HG03280 (cell line): ENCODE measurements at regions not wholly inside any gene's neighbourhood (a gene's known extent, or its start where the extent isn't known, plus 50 kb on each side); places are given as distances from the start of the nearest gene placed in this dataset.

Experiments
- ATAC-seq: cut with Tn5 transposase; IDR thresholded peaks from one replicate; pipeline ENCODE4 v1.9.1; 2021; ENCODE audit warnings: mild to moderate bottlenecking, moderate library complexity; ENCODE audit not compliant: unreplicated experiment

DNA sequence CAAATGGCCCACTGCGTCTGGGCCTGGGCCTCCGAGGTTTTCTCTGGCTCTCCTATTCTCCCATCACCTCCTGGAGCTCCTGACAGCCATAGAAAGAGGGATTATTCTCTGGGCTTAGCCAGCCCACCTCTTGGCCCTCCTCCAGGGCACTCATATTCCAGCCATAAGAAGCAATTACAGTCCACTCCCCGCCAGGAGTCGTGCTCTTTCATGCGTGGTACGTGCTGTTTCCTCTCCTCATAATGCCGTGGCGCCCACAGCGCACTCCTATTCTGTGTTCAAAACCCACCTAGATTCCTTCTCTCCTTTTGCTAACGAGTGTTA, 240.8 kb upstream of the ZNF462 start:
- ATAC-seq = no peak

- no peak for ATAC-seq
These were observed 239.4 kb upstream of the ZNF462 start for GRCh38 chr9:106623558-106623957.

DNA sequence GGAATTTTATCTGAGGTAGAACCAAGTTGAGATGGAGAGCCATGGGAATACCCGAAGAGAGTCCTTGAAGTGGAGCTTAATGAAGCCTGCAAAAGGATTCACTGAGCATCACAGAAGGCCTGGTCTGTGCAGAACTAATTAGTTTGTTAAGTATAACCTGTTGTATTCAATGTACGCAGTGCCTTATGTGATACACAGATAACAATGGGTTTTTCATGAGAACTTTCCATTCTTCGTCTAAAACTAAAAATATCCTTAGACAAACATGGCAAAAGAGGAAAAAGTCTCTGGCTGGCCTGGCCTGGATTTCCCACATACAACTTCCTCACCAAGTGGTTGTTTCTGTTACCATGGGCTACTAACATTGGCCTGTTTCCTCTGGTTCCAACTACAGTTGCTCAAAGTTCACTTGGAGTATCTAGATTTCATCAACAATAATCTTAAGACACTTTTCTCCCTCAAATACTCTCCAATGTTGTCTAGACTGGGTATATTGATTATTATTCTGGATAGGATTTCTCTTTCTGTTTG, 237.6 kb upstream of the ZNF462 start:
- ATAC-seq = no peak

DNA sequence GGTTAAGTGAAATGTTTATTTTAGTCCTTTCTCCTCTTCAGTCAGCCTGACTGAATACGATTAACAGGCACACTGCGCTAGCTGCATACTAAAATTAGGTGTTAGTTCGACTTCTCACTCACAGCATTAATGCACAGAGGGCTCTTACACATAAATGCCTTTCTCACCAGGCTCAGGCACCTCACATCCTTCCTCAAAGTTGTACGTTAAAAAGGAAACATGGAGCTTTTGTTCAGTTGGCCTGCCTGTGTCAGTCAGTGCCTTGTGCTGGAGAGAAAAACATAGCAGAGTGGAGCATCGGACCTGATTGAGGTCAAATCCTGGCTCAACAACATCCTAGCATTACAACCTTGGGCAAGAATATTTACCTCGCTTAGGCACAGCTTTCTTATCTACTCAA, 236.0 kb upstream of the ZNF462 start:
- ATAC-seq = no peak

GRCh38 chr9:106632621-106633020, 230.3 kb upstream of the ZNF462 start:
- ATAC-seq = no peak

DNA sequence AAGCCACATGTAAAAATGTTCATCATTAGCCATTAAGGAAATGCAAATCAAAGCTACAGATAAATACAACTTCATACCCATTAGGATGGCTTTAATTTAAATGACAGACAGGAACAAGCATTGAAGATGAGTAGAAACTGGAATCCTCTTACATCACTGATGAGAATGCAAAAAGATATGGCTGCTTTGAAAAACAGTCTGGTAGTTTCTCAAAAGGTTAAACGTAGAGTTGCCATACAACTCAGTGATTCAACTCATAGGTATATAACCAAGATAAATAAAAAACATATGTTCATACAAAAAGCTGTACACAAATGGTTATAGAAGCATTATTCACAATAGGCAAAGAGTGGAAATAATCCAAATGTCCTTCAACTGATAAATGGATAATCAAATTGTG, 228.8 kb upstream of the ZNF462 start:
- ATAC-seq = no peak

- no peak for ATAC-seq
These were observed 228.3 kb upstream of the ZNF462 start for GRCh38 chr9:106634641-106635040.

GRCh38 chr9:106637486-106637885, 225.5 kb upstream of the ZNF462 start:
- no peak for ATAC-seq

DNA sequence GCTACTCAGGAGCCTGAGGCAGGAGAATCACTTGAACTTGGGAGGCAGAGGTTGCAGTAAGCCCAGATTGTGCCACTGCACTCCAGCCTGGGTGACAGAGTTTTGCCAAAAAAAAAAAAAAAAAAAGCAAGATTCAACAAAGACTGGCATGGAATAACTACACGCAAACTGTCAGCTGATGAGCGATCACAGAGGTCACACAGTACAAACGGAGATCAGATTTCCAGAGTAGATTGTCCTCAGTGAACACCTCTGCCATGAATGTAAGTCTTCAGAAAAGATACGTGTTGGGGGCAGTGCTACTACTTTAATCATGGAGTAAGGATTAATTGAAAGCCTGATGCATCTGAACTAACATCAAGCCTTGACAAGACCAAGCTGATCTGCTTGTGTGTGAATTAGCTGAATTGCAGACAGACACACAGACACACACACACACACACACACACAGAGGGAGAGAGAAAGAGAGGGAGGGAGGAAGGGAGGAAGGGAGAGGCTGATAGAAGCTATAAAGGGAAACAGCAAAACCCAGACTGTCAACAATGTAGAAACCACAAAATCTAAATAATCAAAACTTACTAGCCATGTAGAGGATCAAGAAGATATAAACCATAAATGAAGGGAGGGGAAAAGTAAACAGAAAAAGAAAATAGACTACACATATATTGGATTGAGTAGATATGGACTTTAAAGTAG, 222.9 kb upstream of the ZNF462 start:
- ATAC-seq = no peak

- no peak for ATAC-seq
These were observed 219.6 kb upstream of the ZNF462 start for GRCh38 chr9:106643211-106643930.

DNA sequence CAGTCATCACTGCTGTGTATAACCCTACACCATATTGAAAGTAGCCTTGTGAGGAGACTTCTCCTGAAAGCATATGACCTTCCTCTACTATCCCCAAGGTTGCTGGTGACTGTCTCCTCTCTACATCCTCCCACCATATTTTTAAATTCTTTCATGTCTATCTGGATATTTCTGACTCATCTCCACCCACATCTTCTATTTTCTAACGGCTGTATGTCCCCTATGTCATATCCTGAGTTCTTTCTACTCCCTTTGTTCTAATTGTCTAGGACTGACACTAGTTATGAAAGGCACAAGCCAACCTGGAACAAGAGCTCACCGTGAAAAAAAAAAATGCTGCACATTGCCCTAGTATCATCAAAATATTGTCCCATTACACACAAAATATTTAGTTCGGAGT, 218.3 kb upstream of the ZNF462 start:
- ATAC-seq = no peak

DNA sequence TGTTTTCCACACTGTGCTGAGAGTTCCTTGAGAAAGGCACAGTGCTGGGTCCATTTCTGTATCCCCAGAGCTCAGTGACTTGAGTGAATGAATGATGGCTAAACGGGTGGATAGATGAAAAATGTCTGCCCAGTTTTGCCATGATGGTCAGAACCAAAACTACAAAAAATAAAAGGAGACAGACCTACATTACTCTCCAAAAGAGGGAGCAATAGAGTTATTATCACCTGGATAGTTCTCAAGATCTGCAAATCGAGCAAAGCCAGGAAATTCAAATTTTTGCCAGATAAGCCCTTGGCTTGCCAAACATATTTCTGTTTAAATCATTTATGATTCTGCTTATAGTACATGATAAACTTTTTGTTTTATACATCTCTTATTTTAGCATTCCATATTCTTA, 214.2 kb upstream of the ZNF462 start:
- ATAC-seq = no peak

- no peak for ATAC-seq
These were observed 213.3 kb upstream of the ZNF462 start for GRCh38 chr9:106649664-106650063.

DNA sequence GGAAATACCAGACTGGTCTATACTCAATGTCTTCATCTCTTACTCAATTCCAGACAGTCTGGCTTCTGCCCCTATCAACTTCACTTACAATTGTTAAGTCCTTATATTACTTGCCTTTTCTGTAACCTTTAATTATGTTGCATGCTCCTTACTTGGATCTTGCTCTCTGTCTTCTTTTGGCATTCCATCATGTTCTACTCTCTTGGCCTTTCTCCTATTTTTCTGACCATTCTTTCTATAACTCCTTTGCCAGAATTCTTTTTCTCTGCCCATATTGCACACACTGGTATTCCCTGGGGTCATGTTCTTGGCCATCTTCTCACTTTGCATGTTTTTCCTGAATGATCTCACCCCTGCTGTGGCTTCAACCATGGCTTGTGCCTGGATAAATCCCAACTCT, 209.8 kb upstream of the ZNF462 start:
- no peak for ATAC-seq

GRCh38 chr9:106655966-106656365, 207.0 kb upstream of the ZNF462 start:
- ATAC-seq = no peak

DNA sequence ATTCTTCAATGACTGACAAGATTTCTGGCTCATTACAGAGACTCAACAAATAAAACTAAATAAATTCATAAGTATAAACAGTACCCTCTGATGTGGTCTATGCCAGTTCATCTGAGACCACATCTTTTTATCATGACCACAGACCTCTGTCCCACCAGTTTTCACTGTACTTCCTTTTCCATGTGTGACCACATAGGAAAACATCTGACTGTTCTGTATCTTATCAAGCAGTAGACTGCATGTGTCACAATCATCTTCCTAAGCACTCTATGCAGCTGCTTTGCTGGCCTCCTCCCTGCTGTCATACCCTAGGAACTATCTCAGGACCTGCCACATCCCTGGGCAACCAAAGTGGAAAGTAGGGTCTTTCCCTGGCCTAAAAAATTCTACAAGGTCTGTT, 205.0 kb upstream of the ZNF462 start:
- ATAC-seq = no peak

GRCh38 chr9:106668534-106668933, 194.4 kb upstream of the ZNF462 start:
- no peak for ATAC-seq

GRCh38 chr9:106669835-106670234, 193.1 kb upstream of the ZNF462 start:
- no peak for ATAC-seq

DNA sequence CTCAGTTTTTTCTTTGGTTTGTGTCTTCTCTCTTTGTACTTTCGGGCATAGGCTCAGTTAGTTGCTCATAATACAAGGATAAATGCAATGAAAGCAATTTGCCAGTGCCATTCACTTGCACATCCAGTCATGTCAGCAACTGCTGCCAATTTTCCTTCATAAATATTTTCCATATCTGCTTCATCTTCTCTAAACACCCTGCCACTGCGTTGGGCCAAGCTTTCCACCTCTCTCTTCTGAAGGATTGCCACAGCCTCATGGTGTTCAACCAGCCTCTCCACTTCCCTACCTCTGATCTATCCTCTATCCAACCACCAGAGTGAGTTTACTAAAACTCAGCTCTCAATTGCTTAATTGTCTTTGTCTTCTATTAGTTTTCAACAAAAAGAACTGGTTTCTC, 192.5 kb upstream of the ZNF462 start:
- no peak for ATAC-seq

DNA sequence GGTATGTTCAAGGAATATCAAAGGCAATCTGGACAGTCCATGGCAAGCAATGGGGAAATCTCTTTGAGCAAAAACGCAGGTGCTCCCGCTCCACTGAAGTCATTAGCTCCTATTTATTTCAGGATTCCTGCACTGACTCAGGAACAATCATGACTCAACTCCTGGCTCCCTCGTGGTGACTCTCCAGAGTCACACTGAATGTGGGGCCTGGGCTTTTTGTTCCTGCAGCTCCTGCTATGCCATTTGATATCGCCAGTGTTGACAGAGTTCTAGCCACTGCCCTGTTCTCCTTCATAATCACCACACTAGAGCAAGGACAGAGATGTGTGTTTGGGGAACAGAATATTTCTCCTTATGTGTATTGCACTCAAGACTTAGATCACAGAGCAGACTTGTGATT, 187.2 kb upstream of the ZNF462 start:
- ATAC-seq = no peak

GRCh38 chr9:106677374-106677773, 185.6 kb upstream of the ZNF462 start:
- no peak for ATAC-seq

- no peak for ATAC-seq
These were observed 185.1 kb upstream of the ZNF462 start for GRCh38 chr9:106677830-106678229.

DNA sequence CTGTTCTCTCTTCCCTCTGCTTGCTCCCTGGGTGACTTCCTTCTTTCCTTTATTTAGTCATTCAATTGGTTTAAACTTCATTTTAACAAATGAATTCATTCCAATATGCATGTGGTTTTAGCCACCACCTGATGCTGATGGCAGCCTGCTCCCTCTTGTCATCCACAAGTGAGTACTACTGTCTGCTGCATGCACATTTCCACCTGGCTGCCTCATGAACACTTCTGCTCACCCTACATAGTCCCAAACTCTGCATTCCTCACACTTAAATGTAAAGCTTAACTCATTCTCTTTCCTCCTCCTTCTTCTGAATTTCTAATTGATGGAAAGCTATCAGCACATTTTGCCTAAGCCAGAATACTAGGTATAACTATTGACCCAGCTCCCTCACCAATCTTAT, 184.7 kb upstream of the ZNF462 start:
- no peak for ATAC-seq
